ENCODE measurements at regions not wholly inside any gene's neighbourhood (a gene's known extent, or its start where the extent isn't known, plus 50 kb on each side); places are given as distances from the start of the nearest gene placed in this dataset.

DNA sequence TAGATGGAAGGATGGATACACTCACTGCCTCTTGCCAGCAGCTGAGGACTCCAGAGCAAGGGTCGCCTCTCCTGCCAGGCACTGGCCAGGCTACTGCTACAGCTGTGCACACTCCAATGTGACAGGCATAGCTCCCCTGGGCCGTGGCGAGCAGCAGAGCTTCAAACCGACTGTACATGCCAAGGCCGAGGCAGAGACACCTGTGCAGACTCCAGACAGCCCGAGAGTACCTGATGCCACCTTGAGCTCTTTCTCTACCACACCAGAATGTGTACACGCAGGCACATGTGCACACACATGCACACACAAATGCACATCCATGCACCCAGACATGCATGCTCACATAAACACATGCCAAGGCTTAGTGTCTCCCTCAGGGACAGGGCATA, 508.3 kb upstream of the MYT1L start:
- TF ChIP-seq ZNF274 (IDR thresholded peaks at IDR 0.05; ENCODE audit: low read depth, low read length) (no peak), YY1 (IDR thresholded peaks at IDR 0.05; ENCODE audit: insufficient read depth, insufficient read length) (no peak)

Measured in NT2/D1 (cell line).